Common myeloid progenitor, CD34-positive (primary cell): ENCODE measurements at regions not wholly inside any gene's neighbourhood (a gene's known extent, or its start where the extent isn't known, plus 50 kb on each side); places are given as distances from the start of the nearest gene placed in this dataset.

Experiments used
- CTCF ChIA-PET: fragments of 350-600 bp; sonication (Branson Sonifier 250); formaldehyde crosslinking; loops from one replicate; lab custom pipeline; 2021; ENCODE audit warnings: antibody characterized with exemption; lab: Charles Lee
- POLR2A ChIA-PET: fragments of 350-600 bp; sonication (Branson Sonifier 250); formaldehyde crosslinking; loops from one replicate; lab custom pipeline; 2021; ENCODE audit warnings: antibody characterized with exemption; lab: Charles Lee
- DNase-seq, 3 donors: peaks; one replicate each; pipeline versions ENCODE4 v3.0.0 to v3.0.0-alpha.2; 2013
- H3K27ac ChIP-seq, 2 experiments: 1 replicate in 1 of 2; 2 replicates in 1 of 2; pipeline ENCODE4 v1.7.0; 2013; ENCODE audit warnings: inconsistent platforms in 2 of 2, low read length in 2 of 2, mild to moderate bottlenecking in 2 of 2, low read depth in 1 of 2, moderate library complexity in 1 of 2; ENCODE audit not compliant: severe bottlenecking in 2 of 2, insufficient read depth in 1 of 2, poor library complexity in 1 of 2
- H3K27me3 ChIP-seq, 5 experiments: replicated peaks in 2 of 5; 1 replicate in 3 of 5; 2 replicates in 2 of 5; pipeline versions ENCODE4 v1.6.1 to v1.7.0; 2013; ENCODE audit warnings: low read length in 4 of 5, mild to moderate bottlenecking in 2 of 5, moderate library complexity in 2 of 5, inconsistent platforms in 1 of 5; ENCODE audit not compliant: insufficient read depth in 5 of 5, control insufficient read depth in 4 of 5
- H3K36me3 ChIP-seq, 4 experiments: 1 replicate in 2 of 4; 2 replicates in 2 of 4; pipeline versions ENCODE4 v1.6.1 to v1.7.0; 2013; ENCODE audit warnings: low read length in 3 of 4, control low read depth in 1 of 4, mild to moderate bottlenecking in 1 of 4; ENCODE audit not compliant: control insufficient read depth in 4 of 4, insufficient read depth in 4 of 4
- H3K4me1 ChIP-seq, 4 experiments: 1 replicate in 3 of 4; 2 replicates in 1 of 4; pipeline versions ENCODE4 v1.6.1 to v1.7.1; 2013; ENCODE audit warnings: low read length in 3 of 4, mild to moderate bottlenecking in 3 of 4, control low read depth in 1 of 4, inconsistent platforms in 1 of 4, moderate library complexity in 1 of 4; ENCODE audit not compliant: control insufficient read depth in 4 of 4, insufficient read depth in 4 of 4; ENCODE audit errors: control extremely low read depth in 1 of 4
- H3K4me3 ChIP-seq, 7 experiments: 1 replicate in 4 of 7; 2 replicates in 3 of 7; pipeline versions ENCODE4 v1.5.1 to v1.7.0; 2013; ENCODE audit warnings: mild to moderate bottlenecking in 7 of 7, low read length in 6 of 7, moderate library complexity in 6 of 7, inconsistent platforms in 2 of 7, low read depth in 2 of 7, control low read depth in 1 of 7; ENCODE audit not compliant: insufficient read depth in 4 of 7, control insufficient read depth in 1 of 7; ENCODE audit errors: extremely low read depth in 1 of 7
- H3K9me3 ChIP-seq, 5 experiments: 1 replicate in 4 of 5; 2 replicates in 1 of 5; pipeline versions ENCODE4 v1.6.1 to v1.7.1; 2013; ENCODE audit warnings: low read length in 4 of 5, mild to moderate bottlenecking in 2 of 5, inconsistent platforms in 1 of 5, low read depth in 1 of 5, moderate library complexity in 1 of 5; ENCODE audit not compliant: control insufficient read depth in 4 of 5, insufficient read depth in 2 of 5; ENCODE audit errors: control extremely low read depth in 1 of 5
- WGBS: methylation state at CpG from one replicate; pipeline ENCODE4 v1.1.5; 2013; ENCODE audit not compliant: insufficient coverage; 5-methylcytosine and 5-hydroxymethylcytosine counted together

- DNase-seq = no peak
- Histone ChIP-seq H3K27me3 (no peaks in the 10 kb centered on the region), H3K27ac (no peak overlapping the region), H3K9me3 (no peaks in the 10 kb centered on the region), H3K4me3 (no peak overlapping the region), H3K4me1 (no peaks in the 10 kb centered on the region), H3K36me3 (no peaks in the 10 kb centered on the region)
- POLR2A ChIA-PET = no interaction called here
- WGBS = 100% methylated on average over 4 of the region's 6 CpGs
- CTCF ChIA-PET = no interaction called here
Observed at GRCh38 chr7:15915686-15916293, 229.3 kb upstream of the MEOX2 start.

- no peaks in the 10 kb centered on the region for H3K4me1 ChIP-seq
- DNase-seq = no peak
- H3K36me3 ChIP-seq = no peaks in the 10 kb centered on the region
- H3K4me3 ChIP-seq = no peak overlapping the region
- 100% methylated on average over 1 of the region's 2 CpGs for WGBS
- no peaks in the 10 kb centered on the region for H3K9me3 ChIP-seq
- ChIA-PET CTCF (no interaction called here), POLR2A (no interaction called here)
- no peaks in the 10 kb centered on the region for H3K27me3 ChIP-seq
- no peak overlapping the region for H3K27ac ChIP-seq
Observed at GRCh38 chr7:15914611-15915010, 228.1 kb upstream of the MEOX2 start.

GRCh38 chr7:15906436-15906835 lies 220.0 kb upstream of the MEOX2 start:
- WGBS = 100% methylated on average over 1 of the region's 1 CpG

GRCh38 chr7:15905251-15906040 lies 219.0 kb upstream of the MEOX2 start:
- 86% methylated on average over 5 of the region's 8 CpGs for WGBS
- no peaks in the 10 kb centered on the region for H3K36me3 ChIP-seq
- H3K9me3 ChIP-seq = no peaks in the 10 kb centered on the region
- DNase-seq = peak in 1 of 3 donors; percentile 5
- POLR2A ChIA-PET = interaction anchor here (0.6 kb wide), 1 partner anchor 260 kb away, joined by 4 read pairs; no protein-coding TSS in a partner anchor
- H3K27ac ChIP-seq = no peak overlapping the region
- CTCF ChIA-PET = no interaction called here
- no peak overlapping the region for H3K4me3 ChIP-seq
- H3K4me1 ChIP-seq = no peaks in the 10 kb centered on the region
- H3K27me3 ChIP-seq = no peaks in the 10 kb centered on the region

More at GRCh38 chr7:15906436-15906835, 220.0 kb upstream of the MEOX2 start:
- ChIA-PET CTCF (no interaction called here), POLR2A (no interaction called here)
- no peak overlapping the region for H3K27ac ChIP-seq
- DNase-seq = no peak
- no peaks in the 10 kb centered on the region for H3K36me3 ChIP-seq
- no peaks in the 10 kb centered on the region for H3K27me3 ChIP-seq
- no peaks in the 10 kb centered on the region for H3K4me1 ChIP-seq
- no peaks in the 10 kb centered on the region for H3K9me3 ChIP-seq
- H3K4me3 ChIP-seq = no peak overlapping the region

GRCh38 chr7:15891151-15891881 lies 204.8 kb upstream of the MEOX2 start:
- no peak for DNase-seq
- no peaks in the 10 kb centered on the region for H3K27me3 ChIP-seq
- H3K4me1 ChIP-seq = peaks cover 0 to 3% (median 0%) of the 10 kb centered on the region in 4 experiments
- H3K4me3 ChIP-seq = no peak overlapping the region
- CTCF ChIA-PET = interaction anchor here (0.6 kb wide), 1 partner anchor 847 kb away, joined by 3 read pairs; no protein-coding TSS in a partner anchor
- POLR2A ChIA-PET = no interaction called here
- no peaks in the 10 kb centered on the region for H3K36me3 ChIP-seq
- H3K9me3 ChIP-seq = peaks cover 0 to 2% (median 0%) of the 10 kb centered on the region in 5 experiments
- H3K27ac ChIP-seq = no peak overlapping the region

- Histone ChIP-seq H3K36me3 (no peaks in the 10 kb centered on the region), H3K27ac (no peak overlapping the region), H3K27me3 (no peaks in the 10 kb centered on the region), H3K4me3 (no peak overlapping the region), H3K4me1 (peaks cover 0 to 14% (median 5%) of the 10 kb centered on the region in 4 experiments), H3K9me3 (peaks cover 0 to 2% (median 0%) of the 10 kb centered on the region in 5 experiments)
- peak in 2 of 3 donors; percentile 6 to 7 for DNase-seq
- POLR2A ChIA-PET = no interaction called here
- WGBS = 89% methylated on average over 3 of the region's 3 CpGs
- CTCF ChIA-PET = interaction anchor here (1.0 kb wide), 1 partner anchor 19 kb away, joined by 3 read pairs; no protein-coding TSS in a partner anchor
Observed at GRCh38 chr7:15889507-15889906, 203.0 kb upstream of the MEOX2 start.
